OCI-LY3 (cell line): ENCODE measurements at regions not wholly inside any gene's neighbourhood (a gene's known extent, or its start where the extent isn't known, plus 50 kb on each side); places are given as distances from the start of the nearest gene placed in this dataset.

Source experiments
- H2AFZ ChIP-seq: fragments of 200-600, 300-600 bp; shearing (Covaris generic); 2 replicates; pipeline ENCODE4 v1.6.0; 2014; ENCODE audit warnings: antibody characterized with exemption, low read depth, low read length
- H3K27ac ChIP-seq: fragments of 200-600, 300-600 bp; sonication (generic); 2 replicates; pipeline ENCODE4 v1.5.1; 2014; ENCODE audit warnings: mild to moderate bottlenecking, low read length, moderate library complexity, mixed read lengths
- H3K27me3 ChIP-seq: fragments of 200-600, 300-600 bp; sonication (generic); 2 replicates; pipeline ENCODE4 v1.6.1; 2014; ENCODE audit warnings: low read depth, low read length, mixed read lengths
- H3K36me3 ChIP-seq: fragments of 200-600, 300-600 bp; sonication (generic); replicated peaks from 2 replicates; pipeline ENCODE3; 2014; ENCODE audit warnings: low read depth, low read length, mixed read lengths
- H3K4me1 ChIP-seq: fragments of 300-600, 200-600 bp; sonication (generic); 2 replicates; pipeline ENCODE4 v1.6.1; 2014; ENCODE audit warnings: low read length, mixed read lengths
- H3K4me2 ChIP-seq: fragments of 200-600, 300-600 bp; sonication (generic); 2 replicates; pipeline ENCODE4 v1.6.1; 2014; ENCODE audit warnings: low read length, mixed read lengths
- H3K4me3 ChIP-seq: fragments of 300-600, 200-600 bp; sonication (generic); 2 replicates; pipeline ENCODE4 v1.5.1; 2014; ENCODE audit warnings: antibody characterized with exemption, mild to moderate bottlenecking, low read length, moderate library complexity
- H3K79me2 ChIP-seq: fragments of 300-600, 200-600 bp; shearing (Covaris generic); 2 replicates; pipeline ENCODE4 v1.6.1; 2014; ENCODE audit warnings: mild to moderate bottlenecking, low read length, mixed read lengths
- H3K9ac ChIP-seq: fragments of 300-600, 200-600 bp; shearing (Covaris generic); 2 replicates; pipeline ENCODE4 v1.6.0; 2014; ENCODE audit warnings: mild to moderate bottlenecking, low read length, moderate library complexity
- H3K9me3 ChIP-seq: fragments of 200-600, 300-600 bp; shearing (Covaris generic); 2 replicates; pipeline ENCODE4 v1.6.1; 2014; ENCODE audit warnings: low read length, mixed read lengths; ENCODE audit not compliant: insufficient read depth
- H4K20me1 ChIP-seq: fragments of 200-600, 300-600 bp; sonication (generic); 2 replicates; pipeline ENCODE4 v1.6.1; 2016; ENCODE audit warnings: low read length, mixed read lengths; ENCODE audit not compliant: insufficient read depth
- EZH2phosphoT487 ChIP-seq: fragments of 200-600 bp; shearing (Covaris generic); IDR thresholded peaks from 2 replicates; pipeline ENCODE4 v1.6.1; 2018; ENCODE audit warnings: antibody characterized with exemption, mixed run types, low read depth
- TF ChIP-seq, protein P1 (sequence below): fragments of 200-600, 300-600 bp; sonication (generic); IDR thresholded peaks from 2 replicates; pipeline ENCODE4 v1.5.1; 2014; ENCODE audit warnings: antibody characterized with exemption, low read length, low read depth

DNA sequence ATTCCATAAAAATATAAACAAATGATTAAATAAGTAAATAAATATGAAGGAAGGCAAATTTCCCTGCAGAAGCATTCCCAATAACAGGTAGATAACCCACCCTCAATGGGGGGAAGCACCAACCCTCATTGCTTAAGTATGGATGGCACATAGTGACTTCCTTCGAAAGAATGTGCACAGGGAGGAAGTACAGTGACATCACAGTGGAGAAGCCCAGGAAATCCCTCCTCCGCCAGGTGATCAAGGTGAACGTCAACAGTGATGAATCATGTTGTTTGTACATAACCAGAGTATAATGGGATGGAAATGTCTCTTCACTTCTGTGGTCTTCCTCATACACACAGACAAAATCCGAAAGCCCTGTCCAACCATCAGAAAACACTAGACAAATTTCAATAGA lies 267.9 kb downstream of the THBS2 start:
- Histone ChIP-seq H3K27ac (no peak overlapping the region), H3K9ac (no peak overlapping the region), H3K4me1 (no peaks in the 10 kb centered on the region), H4K20me1 (no peaks in the 10 kb centered on the region), H3K4me3 (no peak overlapping the region), H3K27me3 (no peaks in the 10 kb centered on the region), H3K4me2 (no peak overlapping the region), H3K9me3 (no peaks in the 10 kb centered on the region), H3K36me3 (no peaks in the 10 kb centered on the region), H2AFZ (no peak overlapping the region), H3K79me2 (no peaks in the 10 kb centered on the region)
- no peak for TF ChIP-seq EZH2phosphoT487
- TF ChIP-seq, protein P1, sequence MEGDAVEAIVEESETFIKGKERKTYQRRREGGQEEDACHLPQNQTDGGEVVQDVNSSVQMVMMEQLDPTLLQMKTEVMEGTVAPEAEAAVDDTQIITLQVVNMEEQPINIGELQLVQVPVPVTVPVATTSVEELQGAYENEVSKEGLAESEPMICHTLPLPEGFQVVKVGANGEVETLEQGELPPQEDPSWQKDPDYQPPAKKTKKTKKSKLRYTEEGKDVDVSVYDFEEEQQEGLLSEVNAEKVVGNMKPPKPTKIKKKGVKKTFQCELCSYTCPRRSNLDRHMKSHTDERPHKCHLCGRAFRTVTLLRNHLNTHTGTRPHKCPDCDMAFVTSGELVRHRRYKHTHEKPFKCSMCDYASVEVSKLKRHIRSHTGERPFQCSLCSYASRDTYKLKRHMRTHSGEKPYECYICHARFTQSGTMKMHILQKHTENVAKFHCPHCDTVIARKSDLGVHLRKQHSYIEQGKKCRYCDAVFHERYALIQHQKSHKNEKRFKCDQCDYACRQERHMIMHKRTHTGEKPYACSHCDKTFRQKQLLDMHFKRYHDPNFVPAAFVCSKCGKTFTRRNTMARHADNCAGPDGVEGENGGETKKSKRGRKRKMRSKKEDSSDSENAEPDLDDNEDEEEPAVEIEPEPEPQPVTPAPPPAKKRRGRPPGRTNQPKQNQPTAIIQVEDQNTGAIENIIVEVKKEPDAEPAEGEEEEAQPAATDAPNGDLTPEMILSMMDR = no peak

DNA sequence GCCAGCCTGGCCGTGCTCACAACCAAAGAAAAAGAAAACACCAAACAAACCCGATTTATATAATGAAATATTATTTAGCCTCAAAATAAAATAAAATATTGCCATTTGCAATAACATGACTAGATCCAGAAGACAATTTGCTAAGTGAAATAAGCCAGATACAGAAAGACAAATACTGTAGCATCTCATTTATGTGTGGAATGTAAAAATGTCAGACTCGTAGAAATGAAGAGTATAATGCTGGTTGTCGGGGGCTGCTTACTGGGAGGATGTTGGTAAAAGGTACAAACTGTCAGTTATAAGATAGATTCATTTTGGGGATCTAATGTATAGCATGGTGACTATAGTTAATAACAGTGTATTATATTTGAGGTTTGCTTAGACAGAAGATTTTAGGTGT lies 269.7 kb downstream of the THBS2 start:
- Histone ChIP-seq H3K4me3 (no peak overlapping the region), H3K4me2 (no peak overlapping the region), H3K9ac (no peak overlapping the region), H3K9me3 (no peaks in the 10 kb centered on the region), H3K36me3 (no peaks in the 10 kb centered on the region), H4K20me1 (no peaks in the 10 kb centered on the region), H3K27ac (no peak overlapping the region), H3K27me3 (no peaks in the 10 kb centered on the region), H3K79me2 (no peaks in the 10 kb centered on the region), H3K4me1 (no peaks in the 10 kb centered on the region), H2AFZ (no peak overlapping the region)
- TF ChIP-seq EZH2phosphoT487 = no peak
- TF ChIP-seq, protein P1 = no peak

DNA sequence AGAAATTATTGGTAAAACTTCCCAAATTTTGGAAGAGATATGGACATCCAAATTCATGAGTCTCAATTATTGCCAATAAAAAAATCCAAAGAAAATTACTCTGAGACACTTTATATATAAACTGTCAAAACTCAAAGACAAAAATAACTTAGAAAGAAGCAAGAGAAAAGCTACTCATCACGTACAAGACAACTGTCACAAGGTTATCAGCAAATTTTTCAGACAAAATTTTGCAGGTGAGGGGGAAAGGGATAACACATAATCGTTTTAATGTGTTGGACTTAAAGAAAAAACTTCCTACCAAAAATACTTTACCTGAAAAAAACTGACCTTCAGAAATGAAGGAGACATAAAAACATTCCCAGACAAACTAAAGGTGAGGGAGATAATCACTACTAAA lies 272.5 kb downstream of the THBS2 start:
- H4K20me1 ChIP-seq = no peaks in the 10 kb centered on the region
- no peak overlapping the region for H3K4me3 ChIP-seq
- no peaks in the 10 kb centered on the region for H3K9me3 ChIP-seq
- no peak overlapping the region for H3K27ac ChIP-seq
- no peak overlapping the region for H3K9ac ChIP-seq
- no peaks in the 10 kb centered on the region for H3K36me3 ChIP-seq
- H3K27me3 ChIP-seq = no peaks in the 10 kb centered on the region
- no peak overlapping the region for H2AFZ ChIP-seq
- TF ChIP-seq EZH2phosphoT487 = no peak
- TF ChIP-seq, protein P1 = no peak
- H3K4me1 ChIP-seq = no peaks in the 10 kb centered on the region
- H3K4me2 ChIP-seq = no peak overlapping the region
- H3K79me2 ChIP-seq = no peaks in the 10 kb centered on the region

DNA sequence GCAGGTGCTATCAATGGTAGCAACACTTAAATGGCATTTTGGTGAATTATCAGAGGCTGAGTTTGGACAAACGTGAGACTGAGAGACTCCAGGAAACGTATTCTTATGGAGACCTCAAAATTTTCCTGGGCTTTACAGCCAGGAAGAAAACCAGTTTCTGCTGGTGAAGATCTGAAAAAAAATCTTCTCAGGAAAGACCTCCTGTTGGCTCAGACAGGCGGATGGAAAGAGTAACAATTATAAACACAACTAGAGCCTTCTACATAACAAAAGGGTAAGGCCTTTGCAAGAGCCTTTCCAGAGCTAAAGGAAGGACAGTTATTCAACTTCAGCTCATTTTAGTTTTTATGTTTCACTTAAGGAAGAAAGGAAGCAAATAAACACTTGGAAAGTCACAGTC lies 274.4 kb downstream of the THBS2 start:
- Histone ChIP-seq H3K79me2 (no peaks in the 10 kb centered on the region), H3K27ac (no peak overlapping the region), H3K4me3 (no peak overlapping the region), H3K9ac (no peak overlapping the region), H3K4me2 (no peak overlapping the region), H3K36me3 (no peaks in the 10 kb centered on the region), H3K4me1 (no peaks in the 10 kb centered on the region), H3K9me3 (no peaks in the 10 kb centered on the region), H2AFZ (no peak overlapping the region), H3K27me3 (no peaks in the 10 kb centered on the region), H4K20me1 (no peaks in the 10 kb centered on the region)
- TF ChIP-seq, protein P1 = no peak
- no peak for TF ChIP-seq EZH2phosphoT487
